ENCODE measurements at regions not wholly inside any gene's neighbourhood (a gene's known extent, or its start where the extent isn't known, plus 50 kb on each side); places are given as distances from the start of the nearest gene placed in this dataset.

DNA sequence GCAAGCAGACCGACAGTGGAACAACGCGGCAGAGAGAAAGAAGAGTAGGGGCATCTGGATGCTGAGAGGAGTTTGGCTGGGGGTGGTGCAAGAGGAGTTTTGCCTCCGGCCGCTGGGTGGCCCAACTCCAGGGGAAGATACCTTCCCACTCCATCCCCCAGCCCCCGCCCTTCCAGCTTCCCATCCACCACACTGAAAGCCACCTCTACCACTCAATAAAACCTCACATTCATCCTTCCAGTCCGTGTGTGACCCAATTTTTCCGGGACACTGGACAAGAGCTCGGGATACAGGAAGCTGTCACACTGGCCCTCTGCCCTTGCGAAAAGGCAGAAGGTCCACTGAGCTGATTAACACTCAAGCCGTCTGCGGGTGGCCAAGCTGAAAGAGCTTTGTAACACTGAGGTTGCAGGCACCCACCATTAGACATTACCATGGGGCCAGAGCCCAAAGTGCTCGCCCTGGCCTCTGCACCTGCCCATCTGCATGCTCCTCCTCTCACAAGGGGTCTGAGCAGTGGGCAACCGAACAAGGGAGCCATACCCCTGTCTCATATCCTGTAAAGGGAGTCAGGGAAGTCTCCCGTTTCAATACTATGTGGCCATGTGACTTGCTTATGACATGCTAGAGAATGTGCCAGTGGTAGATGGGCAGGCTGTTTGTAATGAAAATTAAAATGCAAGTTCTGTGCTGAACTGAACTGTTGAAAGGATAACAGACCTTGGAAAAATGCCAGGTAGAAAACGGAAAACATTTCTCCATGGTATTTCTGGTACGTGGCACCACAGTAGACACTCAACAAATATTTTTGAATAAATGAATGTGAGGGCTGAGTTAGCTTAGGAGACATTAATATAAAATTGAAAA lies 205.1 kb upstream of the STARD13 start:
- peak overlapping the region; percentile 2 for H3K27ac ChIP-seq
- no peak overlapping the region for H3K4me3 ChIP-seq (ENCODE audit: low read depth, low read length)
- DNase-seq: no peak
- no peaks in the 10 kb centered on the region for H3K27me3 ChIP-seq (replicated peaks)
- in situ Hi-C loops (cut with HindIII; ENCODE audit: low pct_ligation_motif_present, low sequenced_read_pairs): no loop called here
- H3K36me3 ChIP-seq (replicated peaks): no peaks in the 10 kb centered on the region
- TF ChIP-seq, protein P1, sequence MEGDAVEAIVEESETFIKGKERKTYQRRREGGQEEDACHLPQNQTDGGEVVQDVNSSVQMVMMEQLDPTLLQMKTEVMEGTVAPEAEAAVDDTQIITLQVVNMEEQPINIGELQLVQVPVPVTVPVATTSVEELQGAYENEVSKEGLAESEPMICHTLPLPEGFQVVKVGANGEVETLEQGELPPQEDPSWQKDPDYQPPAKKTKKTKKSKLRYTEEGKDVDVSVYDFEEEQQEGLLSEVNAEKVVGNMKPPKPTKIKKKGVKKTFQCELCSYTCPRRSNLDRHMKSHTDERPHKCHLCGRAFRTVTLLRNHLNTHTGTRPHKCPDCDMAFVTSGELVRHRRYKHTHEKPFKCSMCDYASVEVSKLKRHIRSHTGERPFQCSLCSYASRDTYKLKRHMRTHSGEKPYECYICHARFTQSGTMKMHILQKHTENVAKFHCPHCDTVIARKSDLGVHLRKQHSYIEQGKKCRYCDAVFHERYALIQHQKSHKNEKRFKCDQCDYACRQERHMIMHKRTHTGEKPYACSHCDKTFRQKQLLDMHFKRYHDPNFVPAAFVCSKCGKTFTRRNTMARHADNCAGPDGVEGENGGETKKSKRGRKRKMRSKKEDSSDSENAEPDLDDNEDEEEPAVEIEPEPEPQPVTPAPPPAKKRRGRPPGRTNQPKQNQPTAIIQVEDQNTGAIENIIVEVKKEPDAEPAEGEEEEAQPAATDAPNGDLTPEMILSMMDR (IDR thresholded peaks at IDR 0.05; ENCODE audit: low read depth, low read length, missing control alignments): peak; percentile 4

DNA sequence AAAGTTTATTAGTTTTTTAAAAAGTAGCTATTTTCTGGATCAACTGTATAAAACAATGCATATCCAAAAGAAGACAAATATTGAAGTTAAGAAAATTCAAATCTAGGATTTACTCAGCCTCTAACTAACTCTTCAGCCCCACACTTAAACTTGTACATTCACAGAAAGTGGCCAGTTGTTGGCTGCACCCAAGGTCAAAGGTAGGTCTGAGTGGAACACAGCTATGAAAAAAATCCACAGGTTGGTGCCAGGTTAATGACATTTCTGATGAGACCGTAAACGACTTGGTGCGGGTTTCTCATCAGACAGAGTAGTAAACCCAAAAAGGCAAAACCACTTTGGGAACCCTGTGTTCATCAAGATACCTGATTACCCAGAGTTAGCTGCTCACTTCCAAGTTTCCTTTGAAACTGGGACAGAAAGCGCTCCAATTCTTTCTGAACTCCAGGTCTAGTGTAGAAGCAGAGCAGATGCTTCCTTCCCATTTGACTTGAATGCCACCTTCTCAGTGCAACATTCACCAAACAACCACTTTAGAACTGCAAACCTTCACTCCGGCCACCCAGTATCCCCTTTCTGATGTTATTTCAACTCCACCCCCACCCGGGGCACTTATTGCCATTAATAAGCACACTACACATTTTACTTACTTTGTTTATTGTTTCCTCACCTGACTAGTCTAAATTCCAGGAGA lies 208.3 kb upstream of the STARD13 start:
- in situ Hi-C loops (cut with HindIII; ENCODE audit: low pct_ligation_motif_present, low sequenced_read_pairs): no loop called here
- no peak overlapping the region for H3K4me3 ChIP-seq (ENCODE audit: low read depth, low read length)
- no peaks in the 10 kb centered on the region for H3K36me3 ChIP-seq (replicated peaks)
- no peak for DNase-seq
- H3K27ac ChIP-seq: peak overlapping the region; percentile 95
- TF ChIP-seq, protein P1 (IDR thresholded peaks at IDR 0.05; ENCODE audit: low read depth, low read length, missing control alignments): no peak
- H3K27me3 ChIP-seq (replicated peaks): no peaks in the 10 kb centered on the region

DNA sequence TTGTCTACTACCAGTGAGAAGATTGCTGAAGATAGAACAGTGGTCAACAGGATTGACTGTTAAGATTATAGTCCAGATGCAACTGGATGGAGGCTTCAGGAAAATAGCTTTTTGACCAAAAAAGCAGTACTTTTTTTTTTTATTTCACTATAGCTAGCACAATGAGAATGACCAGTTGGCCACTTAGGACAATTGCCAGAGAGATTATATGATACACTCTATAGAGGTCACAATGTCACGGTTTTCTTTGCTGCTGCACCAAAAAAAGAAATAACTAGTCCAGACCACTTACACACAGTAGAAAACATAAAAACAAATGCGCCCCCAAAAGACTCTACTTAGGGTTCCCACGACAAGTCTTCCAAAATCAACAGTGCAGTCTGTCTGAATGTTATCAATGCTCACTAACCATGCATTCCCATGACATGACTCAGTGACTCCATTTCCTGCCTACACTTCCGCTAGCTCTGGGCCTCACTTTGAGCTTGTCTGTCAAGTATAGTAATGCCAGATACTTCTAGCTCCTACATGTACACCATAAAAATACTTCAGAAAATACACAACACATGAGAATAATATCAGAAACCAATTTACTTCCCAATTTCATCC lies 209.1 kb upstream of the STARD13 start:
- Histone ChIP-seq H3K4me3 (ENCODE audit: low read depth, low read length) (no peak overlapping the region), H3K27me3 (replicated peaks) (no peaks in the 10 kb centered on the region), H3K36me3 (replicated peaks) (no peaks in the 10 kb centered on the region), H3K27ac (peak overlapping the region; percentile 95)
- peak; percentile 95 for DNase-seq
- in situ Hi-C loops (cut with HindIII; ENCODE audit: low pct_ligation_motif_present, low sequenced_read_pairs): no loop called here
- TF ChIP-seq, protein P1 (IDR thresholded peaks at IDR 0.05; ENCODE audit: low read depth, low read length, missing control alignments): no peak

DNA sequence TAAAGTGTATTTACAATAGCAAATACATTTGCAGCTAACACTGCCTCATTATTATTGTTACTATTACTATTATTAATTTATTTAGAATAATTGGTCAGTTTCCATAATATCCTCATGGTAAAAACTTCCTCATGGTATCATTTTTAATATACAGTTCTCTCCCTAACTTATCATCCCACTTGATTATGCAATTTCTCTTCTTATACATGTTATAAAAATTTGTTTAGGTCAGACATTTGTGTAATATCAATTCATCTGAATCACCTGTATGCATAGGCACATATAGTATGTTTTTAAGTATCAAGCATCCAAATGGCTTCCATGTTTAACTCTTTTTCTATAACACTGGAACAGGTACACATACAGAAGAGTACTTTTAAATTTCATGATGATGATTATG lies 210.8 kb upstream of the STARD13 start:
- no peak for DNase-seq
- no peaks in the 10 kb centered on the region for H3K36me3 ChIP-seq (replicated peaks)
- in situ Hi-C loops (cut with HindIII; ENCODE audit: low pct_ligation_motif_present, low sequenced_read_pairs): no loop called here
- H3K27ac ChIP-seq: peak overlapping the region; percentile 70
- H3K27me3 ChIP-seq (replicated peaks): no peaks in the 10 kb centered on the region
- no peak overlapping the region for H3K4me3 ChIP-seq (ENCODE audit: low read depth, low read length)
- TF ChIP-seq, protein P1 (IDR thresholded peaks at IDR 0.05; ENCODE audit: low read depth, low read length, missing control alignments): no peak

DNA sequence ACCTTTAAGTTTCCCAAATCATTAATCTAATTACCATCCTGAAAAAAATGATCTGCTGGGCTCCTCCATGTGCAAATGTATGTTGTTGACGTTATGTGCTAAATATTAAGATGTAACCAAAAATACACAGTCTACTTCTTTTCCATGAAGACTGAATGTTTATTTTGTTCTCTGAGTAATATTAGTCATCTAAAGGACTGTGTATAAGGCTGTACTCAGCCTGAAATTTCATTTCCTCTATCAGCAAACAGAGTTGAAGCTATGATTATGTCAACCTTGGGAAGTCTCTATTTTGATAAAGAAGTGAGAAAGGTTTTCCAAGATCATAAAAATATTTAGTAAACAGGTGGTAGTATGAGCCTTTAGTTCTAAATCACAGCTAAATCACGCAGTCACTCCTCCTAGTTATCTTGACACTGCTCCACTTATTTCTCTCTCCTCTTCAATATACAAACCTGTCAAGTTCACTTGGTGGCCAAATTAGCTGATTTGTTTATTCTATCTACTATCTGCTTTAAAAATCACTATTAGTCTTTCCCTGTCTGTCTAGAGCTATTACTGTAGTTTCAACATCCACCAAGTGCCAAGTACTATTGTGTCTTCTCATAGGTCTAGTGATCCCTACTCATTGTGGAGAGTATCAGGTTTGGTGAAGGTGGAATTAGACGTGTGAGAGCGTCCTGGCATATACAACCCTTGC lies 211.7 kb upstream of the STARD13 start:
- Histone ChIP-seq H3K27me3 (replicated peaks) (no peaks in the 10 kb centered on the region), H3K27ac (peak overlapping the region; percentile 70), H3K36me3 (replicated peaks) (no peaks in the 10 kb centered on the region), H3K4me3 (ENCODE audit: low read depth, low read length) (no peak overlapping the region)
- TF ChIP-seq, protein P1 (IDR thresholded peaks at IDR 0.05; ENCODE audit: low read depth, low read length, missing control alignments): no peak
- in situ Hi-C loops (cut with HindIII; ENCODE audit: low pct_ligation_motif_present, low sequenced_read_pairs): no loop called here
- no peak for DNase-seq
